ENCODE measurements at regions not wholly inside any gene's neighbourhood (a gene's known extent, or its start where the extent isn't known, plus 50 kb on each side); places are given as distances from the start of the nearest gene placed in this dataset.

GRCh38 chr6:91500689-91501303 is 913.9 kb upstream of the MAP3K7 start:
- no peak for ATAC-seq
- POLR2A ChIA-PET, result no interaction called here
- intact Hi-C loops (cut with micrococcal nuclease), result no loop called here
- Mint-ChIP-seq H3K4me3 (no peak overlapping the region), H3K27ac (no peak overlapping the region), H3K4me1 (ENCODE audit: low read depth) (no peaks in the 10 kb centered on the region), H3K27me3 (no peaks in the 10 kb centered on the region), H3K36me3 (ENCODE audit: low read depth) (no peaks in the 10 kb centered on the region), H3K9me3 (peaks cover 2% of the 10 kb centered on the region)
- no peak for DNase-seq
- no peak for TF ChIP-seq CTCF (IDR thresholded peaks at IDR 0.05)
- CTCF ChIA-PET, result interaction anchor here (0.6 kb wide), 1 partner anchor 184 kb away, joined by 3 read pairs; no protein-coding TSS in a partner anchor

- CTCF ChIA-PET, result no interaction called here
- no peak for ATAC-seq
- peaks cover 2% of the 10 kb centered on the region for H3K9me3 Mint-ChIP-seq
Observed at GRCh38 chr6:91498576-91498975, 911.7 kb upstream of the MAP3K7 start.

GRCh38 chr6:91497770-91498169 is 910.9 kb upstream of the MAP3K7 start:
- ChIA-PET POLR2A (no interaction called here), CTCF (no interaction called here)
- no peak overlapping the region for H3K4me3 Mint-ChIP-seq
- ATAC-seq (no peak), DNase-seq (no peak)
- no peak overlapping the region for H3K27ac Mint-ChIP-seq
- H3K4me1 Mint-ChIP-seq (ENCODE audit: low read depth), result no peaks in the 10 kb centered on the region
- peaks cover 2% of the 10 kb centered on the region for H3K9me3 Mint-ChIP-seq
- H3K27me3 Mint-ChIP-seq, result no peaks in the 10 kb centered on the region
- intact Hi-C loops (cut with micrococcal nuclease), result no loop called here
- no peak for TF ChIP-seq CTCF (IDR thresholded peaks at IDR 0.05)
- no peaks in the 10 kb centered on the region for H3K36me3 Mint-ChIP-seq (ENCODE audit: low read depth)

More at GRCh38 chr6:91498576-91498975, 911.7 kb upstream of the MAP3K7 start:
- Mint-ChIP-seq H3K4me3 (no peak overlapping the region), H3K4me1 (ENCODE audit: low read depth) (no peaks in the 10 kb centered on the region), H3K27me3 (no peaks in the 10 kb centered on the region), H3K27ac (no peak overlapping the region), H3K36me3 (ENCODE audit: low read depth) (no peaks in the 10 kb centered on the region)
- POLR2A ChIA-PET, result no interaction called here
- intact Hi-C loops (cut with micrococcal nuclease), result no loop called here
- DNase-seq, result no peak
- no peak for TF ChIP-seq CTCF (IDR thresholded peaks at IDR 0.05)

- H3K27ac Mint-ChIP-seq, result no peak overlapping the region
- H3K36me3 Mint-ChIP-seq (ENCODE audit: low read depth), result no peaks in the 10 kb centered on the region
- intact Hi-C loops (cut with micrococcal nuclease), result no loop called here
- ATAC-seq (no peak), DNase-seq (no peak)
- no peak overlapping the region for H3K4me3 Mint-ChIP-seq
- no peak for TF ChIP-seq CTCF (IDR thresholded peaks at IDR 0.05)
- H3K4me1 Mint-ChIP-seq (ENCODE audit: low read depth), result no peaks in the 10 kb centered on the region
- H3K9me3 Mint-ChIP-seq, result no peaks in the 10 kb centered on the region
- no peaks in the 10 kb centered on the region for H3K27me3 Mint-ChIP-seq
- POLR2A ChIA-PET, result no interaction called here
- CTCF ChIA-PET, result no interaction called here
Observed at GRCh38 chr6:91490671-91491301, 903.9 kb upstream of the MAP3K7 start.

GRCh38 chr6:91487696-91488392 is 901.0 kb upstream of the MAP3K7 start:
- Mint-ChIP-seq H3K9me3 (no peaks in the 10 kb centered on the region), H3K36me3 (ENCODE audit: low read depth) (no peaks in the 10 kb centered on the region), H3K4me1 (ENCODE audit: low read depth) (no peaks in the 10 kb centered on the region), H3K4me3 (no peak overlapping the region), H3K27me3 (no peaks in the 10 kb centered on the region), H3K27ac (no peak overlapping the region)
- no peak for TF ChIP-seq CTCF (IDR thresholded peaks at IDR 0.05)
- ChIA-PET CTCF (no interaction called here), POLR2A (no interaction called here)
- intact Hi-C loops (cut with micrococcal nuclease), result no loop called here
- DNase-seq (no peak), ATAC-seq (no peak)

All from activated CD8-positive, alpha-beta T cell treated with anti-CD3 and anti-CD28 coated beads for 36 hours (primary cell).